Spleen (tissue), 7 donors: ENCODE measurements at regions not wholly inside any gene's neighbourhood (a gene's known extent, or its start where the extent isn't known, plus 50 kb on each side); places are given as distances from the start of the nearest gene placed in this dataset.

Source experiments
- POLR2A ChIP-seq, 3 donors: fragments of 450-650 bp; IDR thresholded peaks; one replicate each; pipeline ENCODE4 v1.5.1; 2017; ENCODE audit warnings: antibody characterized with exemption in 3 of 3, mild to moderate bottlenecking in 1 of 3
- POLR2AphosphoS5 ChIP-seq, 3 donors: sonication (generic); formaldehyde crosslinking; IDR thresholded peaks; one replicate each; pipeline ENCODE4 v1.5.1; 2017; ENCODE audit warnings: antibody characterized with exemption in 3 of 3
- TF ChIP-seq, protein P1 (sequence below), 11 experiments: fragments of 200-600 bp in 7 of 11; fragments of 450-650 bp in 4 of 11; sonication (generic) in 4 of 11; IDR thresholded peaks in 8 of 11; conservative IDR thresholded peaks in 3 of 11; 1 replicate in 7 of 11; 2 replicates in 4 of 11; pipeline versions ENCODE4 v1.4.0 to v1.8.0; 2016 to 2021; ENCODE audit warnings: antibody characterized with exemption in 11 of 11, inconsistent platforms in 4 of 11, mild to moderate bottlenecking in 1 of 11
- donor health status: DM: no; HTN: no; CAD: no; lungs with moderate emphysema.
- donor health status: DM: no; HTN: no; CAD: no.
- donor health status: DM: no; HTN: no; CAD: no.

DNA sequence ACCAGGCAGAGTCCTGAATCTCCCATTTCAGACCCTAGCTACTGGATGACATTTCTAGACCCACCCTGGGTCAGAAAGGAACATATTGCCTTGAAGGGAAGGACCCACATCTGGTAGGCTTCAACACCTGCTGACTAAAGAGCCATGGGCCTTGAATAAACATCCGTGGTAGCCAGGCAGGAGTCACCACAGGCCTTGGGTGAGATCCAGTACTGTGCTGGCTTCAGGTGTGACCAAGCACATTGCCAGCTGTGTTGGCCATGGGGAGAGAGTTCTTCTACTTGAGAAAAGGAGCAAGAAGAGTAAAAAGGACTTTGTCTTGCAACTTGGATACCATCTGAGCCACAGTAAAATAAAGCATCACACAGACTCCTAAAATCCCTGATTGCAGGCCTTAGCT is 332.6 kb downstream of the SLC16A7 start:
- TF ChIP-seq, protein P1, sequence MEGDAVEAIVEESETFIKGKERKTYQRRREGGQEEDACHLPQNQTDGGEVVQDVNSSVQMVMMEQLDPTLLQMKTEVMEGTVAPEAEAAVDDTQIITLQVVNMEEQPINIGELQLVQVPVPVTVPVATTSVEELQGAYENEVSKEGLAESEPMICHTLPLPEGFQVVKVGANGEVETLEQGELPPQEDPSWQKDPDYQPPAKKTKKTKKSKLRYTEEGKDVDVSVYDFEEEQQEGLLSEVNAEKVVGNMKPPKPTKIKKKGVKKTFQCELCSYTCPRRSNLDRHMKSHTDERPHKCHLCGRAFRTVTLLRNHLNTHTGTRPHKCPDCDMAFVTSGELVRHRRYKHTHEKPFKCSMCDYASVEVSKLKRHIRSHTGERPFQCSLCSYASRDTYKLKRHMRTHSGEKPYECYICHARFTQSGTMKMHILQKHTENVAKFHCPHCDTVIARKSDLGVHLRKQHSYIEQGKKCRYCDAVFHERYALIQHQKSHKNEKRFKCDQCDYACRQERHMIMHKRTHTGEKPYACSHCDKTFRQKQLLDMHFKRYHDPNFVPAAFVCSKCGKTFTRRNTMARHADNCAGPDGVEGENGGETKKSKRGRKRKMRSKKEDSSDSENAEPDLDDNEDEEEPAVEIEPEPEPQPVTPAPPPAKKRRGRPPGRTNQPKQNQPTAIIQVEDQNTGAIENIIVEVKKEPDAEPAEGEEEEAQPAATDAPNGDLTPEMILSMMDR (IDR thresholded peaks at IDR 0.05 in 8 of 11, conservative IDR thresholded peaks at IDR 0.05 in 3 of 11), result no peak
- no peak for TF ChIP-seq POLR2A (IDR thresholded peaks at IDR 0.05)
- no peak for TF ChIP-seq POLR2AphosphoS5 (IDR thresholded peaks at IDR 0.05)
